Heart right ventricle (tissue), 16 donors: ENCODE measurements at regions not wholly inside any gene's neighbourhood (a gene's known extent, or its start where the extent isn't known, plus 50 kb on each side); places are given as distances from the start of the nearest gene placed in this dataset.
"Not testable (repeated sequence)": the region's sequence is repeated elsewhere in the genome, so short reads cannot be mapped to it uniquely, and the experiment has no call there.

Source experiments
- ATAC-seq, 8 donors: fragments of 200-7000 bp; cut with Tn5 transposase; one replicate each; pipeline ENCODE4 v1.9.1; 2020; ENCODE audit warnings: mild to moderate bottlenecking in 8 of 8, moderate library complexity in 8 of 8, moderate number of reproducible peaks in 1 of 8
- DNase-seq, 2 donors: peaks; one replicate each; pipeline ENCODE4 v3.0.0-alpha.2; 2020
- H3K27ac ChIP-seq, 10 donors: fragments of 200-600 bp; sonication (generic) in 2 of 10; one replicate each; pipeline versions ENCODE4 v1.5.0 to v1.8.0; 2020 to 2022; ENCODE audit warnings: mild to moderate bottlenecking in 3 of 10
- H3K27me3 ChIP-seq, 7 donors: fragments of 200-600 bp; one replicate each; pipeline ENCODE4 v1.8.0; 2021 to 2022; ENCODE audit warnings: mild to moderate bottlenecking in 2 of 7
- H3K36me3 ChIP-seq, 9 donors: fragments of 200-600 bp; sonication (generic) in 1 of 9; one replicate each; pipeline versions ENCODE4 v1.5.0 to v1.8.0; 2020 to 2022; ENCODE audit warnings: mild to moderate bottlenecking in 2 of 9
- H3K4me1 ChIP-seq, 9 donors: fragments of 200-600 bp; sonication (generic) in 1 of 9; one replicate each; pipeline versions ENCODE4 v1.5.0 to v1.8.0; 2020 to 2022; ENCODE audit warnings: mild to moderate bottlenecking in 4 of 9
- H3K4me3 ChIP-seq, 10 donors: fragments of 200-600 bp; sonication (generic) in 2 of 10; one replicate each; pipeline versions ENCODE4 v1.5.0 to v1.8.0; 2020 to 2022; ENCODE audit warnings: mild to moderate bottlenecking in 7 of 10, moderate library complexity in 2 of 10
- H3K9me3 ChIP-seq, 11 donors: fragments of 200-600 bp in 10 of 11; sonication (generic) in 2 of 11; one replicate each; pipeline versions ENCODE4 v1.5.0 to v1.8.0; 2013 to 2022; ENCODE audit warnings: mild to moderate bottlenecking in 2 of 11, control low read depth in 1 of 11, moderate library complexity in 1 of 11
- WGBS, 2 donors: extraction: QIAGEN DNeasy Blood & Tissue Kit; methylation state at CpG; one replicate each; pipeline ENCODE4 v1.1.7; 2013; ENCODE audit warnings: inconsistent platforms in 1 of 2; 5-methylcytosine and 5-hydroxymethylcytosine counted together
- intact Hi-C, 10 donors: fragments of 100-400 bp; cut with DNase I; formaldehyde crosslinking; loops; one replicate each; pipeline versions ENCODE4 v1.11.1 to v1.14.2; 2022
- TF ChIP-seq, protein P1 (sequence below), 9 donors: fragments of 200-600 bp; sonication (generic) in 2 of 9; IDR thresholded peaks; one replicate each; pipeline versions ENCODE4 v1.5.0 to v1.8.0; 2021 to 2022; ENCODE audit warnings: antibody characterized with exemption in 9 of 9, mild to moderate bottlenecking in 5 of 9, moderate library complexity in 1 of 9
- donor health status: Arrhythmogenic right ventricular cardiomyopathy.
- donor health status: ischemic (EF 13 %, LVEDD 7.1; RV severe dilation, severe dysfunction).
- donor health status: healthy with polysubstance abuse.
- donor health status: DM: no; HTN: yes; CAD: no.
- donor health status: DM: no; HTN: no; CAD: no.
- donor health status: ischemic (EF 25% LVEDD 6.9; RV normal size, moderate dysfunction).
- donor health status: ischemic (EF 25% LVEDD 5.7; RV mildly dilated, moderate dysfunction).
- donor health status: healthy.
- donor health status: DM: yes; HTN: yes; CAD: no.
- donor health status: Ischemic cardiomyopathy.
- donor health status: ischemic (EF 35%, LVEDD 5.7; RV mildly dilated, moderate dysfunction).
- donor health status: nonischemic (EF 11% LVEDD 7.7; RV severe dilation, severe dysfunction).
- donor health status: DM: yes; HTN: yes; CAD: no.
- donor health status: PGD.
- donor health status: ischemic (EF 29% LVEDD 5.4; RV normal size, mild dysfunction).
- donor health status: nonischemic (EF 23%, LVEDD 6.1; RV moderate dilation, normal function).

DNA sequence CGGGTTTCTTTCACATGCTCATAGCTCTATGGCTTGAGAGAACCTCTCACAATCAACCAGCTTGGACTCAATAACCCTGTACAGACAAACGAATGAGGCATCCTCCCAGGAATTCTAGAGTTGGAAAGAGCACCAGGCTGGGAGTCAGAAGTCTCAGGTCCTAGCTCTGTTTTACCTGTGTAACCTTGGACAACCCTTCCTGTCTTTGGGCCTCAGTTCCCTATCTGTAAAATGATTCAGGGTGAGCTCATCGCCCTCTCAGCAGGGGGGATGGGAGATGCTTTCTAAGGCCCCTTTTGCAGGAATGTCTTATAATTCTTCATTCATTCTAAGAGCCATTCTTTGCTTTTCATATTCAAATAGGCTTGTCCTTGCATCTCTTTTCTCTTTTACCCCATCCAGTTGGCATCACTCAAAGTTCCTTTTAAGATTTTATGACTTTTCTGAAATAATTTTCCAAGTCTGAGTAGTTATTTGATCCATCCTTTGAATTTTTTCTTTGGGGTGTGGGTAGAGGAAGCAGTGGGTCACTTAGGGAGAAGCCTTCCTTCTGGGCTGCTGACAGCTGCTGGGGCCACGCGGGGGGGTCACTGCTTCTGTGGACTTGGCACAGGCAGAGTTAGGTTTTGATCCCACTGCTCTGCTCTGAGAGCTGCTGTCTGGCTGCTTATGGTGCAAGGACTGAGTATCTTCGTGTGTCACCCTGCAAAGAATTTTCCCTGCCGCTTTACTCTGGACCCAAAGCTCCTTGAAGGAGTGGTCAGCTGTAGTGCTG lies 102.7 kb downstream of the UTP18 start:
- Histone ChIP-seq H3K4me1 (no peaks in the 10 kb centered on the region), H3K27ac (no peak overlapping the region), H3K27me3 (peaks cover 0 to 50% (median 18%) of the 10 kb centered on the region in 7 donors), H3K36me3 (no peaks in the 10 kb centered on the region), H3K4me3 (no peak overlapping the region), H3K9me3 (no peaks in the 10 kb centered on the region)
- WGBS, 2 donors = 45% methylated on average over 7 of the region's 7 CpGs
- no peak for ATAC-seq
- DNase-seq = no peak
- intact Hi-C loops = no loop called here
- TF ChIP-seq, protein P1, sequence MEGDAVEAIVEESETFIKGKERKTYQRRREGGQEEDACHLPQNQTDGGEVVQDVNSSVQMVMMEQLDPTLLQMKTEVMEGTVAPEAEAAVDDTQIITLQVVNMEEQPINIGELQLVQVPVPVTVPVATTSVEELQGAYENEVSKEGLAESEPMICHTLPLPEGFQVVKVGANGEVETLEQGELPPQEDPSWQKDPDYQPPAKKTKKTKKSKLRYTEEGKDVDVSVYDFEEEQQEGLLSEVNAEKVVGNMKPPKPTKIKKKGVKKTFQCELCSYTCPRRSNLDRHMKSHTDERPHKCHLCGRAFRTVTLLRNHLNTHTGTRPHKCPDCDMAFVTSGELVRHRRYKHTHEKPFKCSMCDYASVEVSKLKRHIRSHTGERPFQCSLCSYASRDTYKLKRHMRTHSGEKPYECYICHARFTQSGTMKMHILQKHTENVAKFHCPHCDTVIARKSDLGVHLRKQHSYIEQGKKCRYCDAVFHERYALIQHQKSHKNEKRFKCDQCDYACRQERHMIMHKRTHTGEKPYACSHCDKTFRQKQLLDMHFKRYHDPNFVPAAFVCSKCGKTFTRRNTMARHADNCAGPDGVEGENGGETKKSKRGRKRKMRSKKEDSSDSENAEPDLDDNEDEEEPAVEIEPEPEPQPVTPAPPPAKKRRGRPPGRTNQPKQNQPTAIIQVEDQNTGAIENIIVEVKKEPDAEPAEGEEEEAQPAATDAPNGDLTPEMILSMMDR (IDR thresholded peaks at IDR 0.05) = no peak

DNA sequence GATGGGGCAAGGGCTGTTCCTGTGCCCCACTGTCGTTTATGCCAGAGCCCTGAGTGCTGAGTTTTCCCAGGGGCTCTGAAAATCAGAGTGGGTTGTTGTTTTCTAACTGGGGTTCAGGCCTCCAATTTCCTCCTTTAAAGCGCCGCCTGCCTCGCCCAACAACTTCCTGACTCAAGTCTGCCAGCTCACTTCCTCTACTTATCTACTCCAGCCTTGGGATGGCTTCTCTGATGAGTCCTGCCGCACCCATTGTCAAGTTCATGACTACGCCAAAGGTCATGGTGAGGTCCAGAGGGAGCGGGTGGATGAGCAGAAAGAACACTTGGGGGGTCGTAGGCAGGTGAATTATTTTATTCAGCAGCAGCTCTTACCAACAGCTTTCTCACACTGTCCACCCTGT lies 104.7 kb downstream of the UTP18 start:
- TF ChIP-seq, protein P1 (IDR thresholded peaks at IDR 0.05) = no peak
- peak in 2 of 8 donors; percentile 33 to 47 for ATAC-seq
- 40 to 51% methylated on average over 8 of the region's 8 CpGs for WGBS, 2 donors

DNA sequence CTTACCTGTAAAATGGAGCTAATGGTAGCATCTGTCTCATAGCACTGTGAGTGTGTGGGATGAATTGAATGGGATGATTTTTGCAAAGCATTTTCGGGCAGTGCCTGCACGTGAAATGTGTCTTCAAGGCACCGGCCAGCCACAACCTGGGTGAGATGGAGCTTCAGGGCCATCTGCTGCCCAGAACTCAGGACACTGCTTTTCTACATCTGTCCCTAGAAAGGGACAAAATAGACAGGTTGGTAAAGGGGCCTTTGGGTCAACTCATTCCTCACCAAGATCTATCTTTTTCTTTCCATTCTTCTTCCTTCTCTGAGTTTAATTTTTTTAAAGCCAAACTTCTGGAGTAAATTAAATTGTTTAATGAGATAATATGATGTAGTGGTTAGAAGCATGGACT lies 106.5 kb downstream of the UTP18 start:
- DNase-seq (no peak), ATAC-seq (no peak)
- TF ChIP-seq, protein P1 (IDR thresholded peaks at IDR 0.05) = no peak
- H3K27me3 ChIP-seq = peaks cover 0 to 51% (median 22%) of the 10 kb centered on the region in 7 donors
- intact Hi-C loops = no loop called here
- peaks cover 0 to under 1% (median 0%) of the 10 kb centered on the region in 9 donors for H3K4me1 ChIP-seq
- no peaks in the 10 kb centered on the region for H3K36me3 ChIP-seq
- H3K9me3 ChIP-seq = no peaks in the 10 kb centered on the region
- H3K27ac ChIP-seq = no peak overlapping the region
- no peak overlapping the region for H3K4me3 ChIP-seq
- WGBS, 2 donors = 78 to 89% methylated on average over 3 of the region's 3 CpGs

More for the DNA sequence above, 104.7 kb downstream of the UTP18 start:
- no peak overlapping the region for H3K4me3 ChIP-seq
- no peak overlapping the region for H3K27ac ChIP-seq
- no peaks in the 10 kb centered on the region for H3K4me1 ChIP-seq
- intact Hi-C loops = no loop called here
- H3K27me3 ChIP-seq = peaks cover 0 to 50% (median 22%) of the 10 kb centered on the region in 7 donors
- no peaks in the 10 kb centered on the region for H3K36me3 ChIP-seq
- no peaks in the 10 kb centered on the region for H3K9me3 ChIP-seq
- DNase-seq = no peak

DNA sequence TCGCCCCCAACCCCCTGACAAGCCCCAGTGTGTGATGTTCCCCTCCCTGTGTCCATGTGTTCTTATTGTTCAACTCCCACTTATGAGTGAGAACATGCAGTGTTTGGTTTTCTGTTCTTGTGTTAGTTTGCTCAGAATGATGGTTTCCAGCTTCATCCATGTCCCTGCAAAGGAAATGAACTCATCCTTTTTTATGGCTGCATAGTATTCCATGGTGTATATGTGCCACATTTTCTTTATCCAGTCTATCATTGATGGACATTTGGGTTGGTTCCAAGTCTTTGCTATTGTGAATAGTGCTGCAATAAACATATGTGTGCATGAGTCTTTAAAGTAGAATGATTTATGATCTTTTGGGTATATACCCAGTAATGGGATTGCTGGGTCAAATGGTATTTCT lies 107.5 kb downstream of the UTP18 start:
- WGBS, 2 donors = 68 to 76% methylated on average over 1 of the region's 1 CpG
- H3K4me3 ChIP-seq, intact Hi-C loops, ATAC-seq, DNase-seq, H3K36me3 ChIP-seq, H3K27ac ChIP-seq, H3K9me3 ChIP-seq: not testable (repeated sequence)
- Histone ChIP-seq H3K27me3 (peaks cover 0 to 46% (median 22%) of the 10 kb centered on the region in 7 donors), H3K4me1 (peaks cover 0 to 10% (median 0%) of the 10 kb centered on the region in 9 donors)

DNA sequence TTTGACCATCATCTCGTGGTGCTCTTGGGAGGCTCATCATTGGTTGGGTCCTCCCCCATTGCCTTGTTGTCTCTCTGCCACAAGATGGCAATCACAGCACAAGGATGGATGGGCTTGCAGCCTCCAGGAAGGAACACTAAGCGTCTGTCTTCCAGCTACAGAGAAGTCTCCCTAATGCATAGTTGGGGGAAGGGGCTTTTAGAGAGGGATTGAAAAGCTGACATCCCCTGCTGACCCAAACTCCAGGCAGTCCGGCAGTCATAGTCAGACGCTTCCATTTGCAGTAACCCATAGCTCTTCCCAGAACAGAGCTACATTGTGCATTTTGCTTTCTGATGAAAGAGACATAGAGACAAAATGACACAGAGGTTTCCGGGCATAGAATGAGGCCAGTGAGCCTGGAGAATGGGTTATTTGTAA lies 111.4 kb downstream of the UTP18 start:
- 19 to 25% methylated on average over 5 of the region's 5 CpGs for WGBS, 2 donors
- H3K36me3 ChIP-seq = no peaks in the 10 kb centered on the region
- H3K4me1 ChIP-seq = peaks cover 0 to 18% (median 0%) of the 10 kb centered on the region in 9 donors
- H3K9me3 ChIP-seq = peaks cover 0 to 5% (median 0%) of the 10 kb centered on the region in 11 donors
- peaks cover 0 to 25% (median 11%) of the 10 kb centered on the region in 7 donors for H3K27me3 ChIP-seq
- ATAC-seq (peak in 6 of 8 donors; percentile 68 to 84 (median 73)), DNase-seq (peak in 1 of 2 donors; percentile 15)
- TF ChIP-seq, protein P1 (IDR thresholded peaks at IDR 0.05) = peak in 8 of 9 donors; percentile 11 to 63 (median 49)
- intact Hi-C loops = loop anchor here in 1 of 10 donors (5.0 to 10.0 kb wide), 2 partner anchors 166 to 363 kb away; no protein-coding TSS in a partner anchor
- H3K27ac ChIP-seq = no peak overlapping the region
- H3K4me3 ChIP-seq = no peak overlapping the region
